Breast epithelium (tissue), 4 donors: ENCODE measurements at regions not wholly inside any gene's neighbourhood (a gene's known extent, or its start where the extent isn't known, plus 50 kb on each side); places are given as distances from the start of the nearest gene placed in this dataset.

Source experiments
- DNase-seq, 2 donors: peaks; one replicate each; pipeline ENCODE4 v3.0.0-alpha.2; 2019; ENCODE audit warnings: low spot score in 2 of 2
- H3K27ac ChIP-seq, 2 donors: fragments of 200-600 bp; sonication (generic) in 1 of 2; one replicate each; pipeline ENCODE4 v1.5.1; 2016 to 2019; ENCODE audit warnings: mild to moderate bottlenecking in 1 of 2
- H3K27me3 ChIP-seq, 2 donors: fragments of 200-600 bp; sonication (generic) in 1 of 2; one replicate each; pipeline versions ENCODE4 v1.5.1 to v1.6.0; 2017 to 2019; ENCODE audit warnings: control low read depth in 1 of 2, mild to moderate bottlenecking in 1 of 2
- H3K36me3 ChIP-seq: fragments of 200-600 bp; one replicate; pipeline ENCODE4 v1.5.1; 2019
- H3K4me1 ChIP-seq, 2 donors: fragments of 200-600 bp; sonication (generic); one replicate each; pipeline ENCODE4 v1.5.1; 2016 to 2019; ENCODE audit warnings: control low read depth in 1 of 2
- H3K4me3 ChIP-seq, 3 donors: fragments of 200-600 bp; sonication (generic); 1 replicate in 2 of 3; 2 replicates in 1 of 3; pipeline ENCODE4 v1.5.1; 2016 to 2019; ENCODE audit warnings: mild to moderate bottlenecking in 3 of 3, moderate library complexity in 2 of 3
- H3K9me3 ChIP-seq, 2 donors: fragments of 200-600 bp; sonication (generic) in 1 of 2; one replicate each; pipeline ENCODE4 v1.5.1; 2016 to 2019; ENCODE audit warnings: control low read depth in 1 of 2
- CTCF ChIP-seq, 3 donors: fragments of 450-650 bp; IDR thresholded peaks; one replicate each; pipeline ENCODE4 v1.5.1; 2016 to 2017; ENCODE audit warnings: antibody characterized with exemption in 3 of 3, mild to moderate bottlenecking in 3 of 3, moderate library complexity in 3 of 3
- POLR2A ChIP-seq: fragments of 450-650 bp; IDR thresholded peaks from one replicate; pipeline ENCODE4 v1.6.1; 2016; ENCODE audit warnings: antibody characterized with exemption, mild to moderate bottlenecking, moderate library complexity
- POLR2AphosphoS5 ChIP-seq, 3 donors: sonication (generic); formaldehyde crosslinking; IDR thresholded peaks; one replicate each; pipeline ENCODE4 v1.6.1; 2017; ENCODE audit warnings: antibody characterized with exemption in 3 of 3
- intact Hi-C: fragments of 100-400 bp; cut with DNase I; formaldehyde crosslinking; loops from one replicate; pipeline ENCODE4 v1.15.1; 2023; ENCODE audit warnings: low total_unique reads

GRCh38 chr13:71115301-71115700, 751.7 kb downstream of the DACH1 start:
- no peaks in the 10 kb centered on the region for H3K4me1 ChIP-seq
- no peak overlapping the region for H3K4me3 ChIP-seq
- no peaks in the 10 kb centered on the region for H3K36me3 ChIP-seq
- no peaks in the 10 kb centered on the region for H3K27me3 ChIP-seq
- no peaks in the 10 kb centered on the region for H3K9me3 ChIP-seq
- intact Hi-C loops = no loop called here
- DNase-seq = no peak
- TF ChIP-seq CTCF (IDR thresholded peaks at IDR 0.05) (no peak), POLR2A (no peak), POLR2AphosphoS5 (IDR thresholded peaks at IDR 0.05) (no peak)
- H3K27ac ChIP-seq = no peak overlapping the region

- TF ChIP-seq POLR2A (no peak), POLR2AphosphoS5 (IDR thresholded peaks at IDR 0.05) (no peak), CTCF (IDR thresholded peaks at IDR 0.05) (no peak)
- no peak overlapping the region for H3K4me3 ChIP-seq
Observed at GRCh38 chr13:71096421-71096820, 770.6 kb downstream of the DACH1 start.

GRCh38 chr13:71090990-71091389, 776.0 kb downstream of the DACH1 start:
- no peak overlapping the region for H3K27ac ChIP-seq
- H3K4me3 ChIP-seq = no peak overlapping the region
- DNase-seq = no peak
- H3K36me3 ChIP-seq = no peaks in the 10 kb centered on the region
- no peaks in the 10 kb centered on the region for H3K27me3 ChIP-seq
- TF ChIP-seq POLR2A (no peak), POLR2AphosphoS5 (IDR thresholded peaks at IDR 0.05) (no peak), CTCF (IDR thresholded peaks at IDR 0.05) (no peak)
- H3K4me1 ChIP-seq = no peaks in the 10 kb centered on the region
- intact Hi-C loops = no loop called here
- H3K9me3 ChIP-seq = no peaks in the 10 kb centered on the region

More at GRCh38 chr13:71096421-71096820, 770.6 kb downstream of the DACH1 start:
- H3K27me3 ChIP-seq = no peaks in the 10 kb centered on the region
- H3K4me1 ChIP-seq = no peaks in the 10 kb centered on the region
- no peak for DNase-seq
- no peak overlapping the region for H3K27ac ChIP-seq
- no peaks in the 10 kb centered on the region for H3K9me3 ChIP-seq
- H3K36me3 ChIP-seq = no peaks in the 10 kb centered on the region
- intact Hi-C loops = no loop called here

- Histone ChIP-seq H3K4me3 (no peak overlapping the region), H3K9me3 (no peaks in the 10 kb centered on the region), H3K27me3 (no peaks in the 10 kb centered on the region), H3K4me1 (no peaks in the 10 kb centered on the region), H3K36me3 (no peaks in the 10 kb centered on the region), H3K27ac (no peak overlapping the region)
- intact Hi-C loops = no loop called here
- no peak for DNase-seq
- TF ChIP-seq POLR2A = no peak
- no peak for TF ChIP-seq CTCF (IDR thresholded peaks at IDR 0.05)
- no peak for TF ChIP-seq POLR2AphosphoS5 (IDR thresholded peaks at IDR 0.05)
Observed at GRCh38 chr13:71089056-71089455, 777.9 kb downstream of the DACH1 start.

- no peak overlapping the region for H3K27ac ChIP-seq
- DNase-seq = no peak
- no peaks in the 10 kb centered on the region for H3K9me3 ChIP-seq
- intact Hi-C loops = no loop called here
- no peak overlapping the region for H3K4me3 ChIP-seq
- H3K36me3 ChIP-seq = no peaks in the 10 kb centered on the region
- no peaks in the 10 kb centered on the region for H3K27me3 ChIP-seq
- H3K4me1 ChIP-seq = no peaks in the 10 kb centered on the region
- no peak for TF ChIP-seq POLR2A
- no peak for TF ChIP-seq POLR2AphosphoS5 (IDR thresholded peaks at IDR 0.05)
- no peak for TF ChIP-seq CTCF (IDR thresholded peaks at IDR 0.05)
Observed at GRCh38 chr13:71087432-71087831, 779.6 kb downstream of the DACH1 start.
